NCI-H345 treated with DMSO at 0.1 percent for 48 hours (cell line): ENCODE measurements at regions not wholly inside any gene's neighbourhood (a gene's known extent, or its start where the extent isn't known, plus 50 kb on each side); places are given as distances from the start of the nearest gene placed in this dataset.

Experiments used
- DNase-seq: peaks from one replicate; lab custom pipeline; 2025; ENCODE audit not compliant: unreplicated experiment; lab: John Stamatoyannopoulos, UW

DNA sequence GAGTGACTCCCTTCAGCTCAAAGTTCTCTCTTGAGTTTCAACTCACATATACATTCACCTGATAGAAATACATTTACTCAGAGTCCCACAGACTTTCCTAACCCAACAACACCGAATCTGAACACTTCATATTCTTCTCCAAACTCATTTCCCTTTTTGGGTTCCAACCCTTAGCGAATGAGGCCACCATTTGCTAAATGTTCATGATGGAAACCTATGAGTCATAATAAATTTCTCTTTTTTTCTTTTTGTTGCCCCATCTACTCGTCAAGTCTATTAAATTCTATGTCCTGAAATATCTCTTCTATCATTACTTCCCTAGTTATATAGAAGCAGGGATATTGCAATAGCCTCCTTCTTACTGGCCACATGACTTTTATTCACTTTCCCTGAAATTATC, 100.1 kb downstream of the HLX start:
- no peak for DNase-seq

DNA sequence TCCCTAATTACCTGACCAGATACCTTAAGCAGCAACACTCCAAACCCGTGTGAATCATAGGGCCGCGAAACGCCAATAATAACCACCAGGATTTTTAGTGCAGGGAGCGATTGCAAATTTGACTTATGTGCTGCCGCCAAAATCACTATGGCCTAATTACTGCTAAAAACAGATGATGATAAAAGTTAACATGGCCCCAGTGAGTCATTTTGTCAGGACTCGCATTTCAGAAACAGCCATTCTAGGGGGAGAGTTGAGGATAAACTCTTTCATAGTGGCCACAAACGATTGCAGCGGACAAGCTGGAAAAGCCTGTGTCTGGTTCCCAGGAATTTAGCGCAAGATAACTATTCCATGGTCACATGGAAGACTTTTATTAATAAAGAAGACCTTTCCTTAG, 103.4 kb downstream of the HLX start:
- no peak for DNase-seq

DNA sequence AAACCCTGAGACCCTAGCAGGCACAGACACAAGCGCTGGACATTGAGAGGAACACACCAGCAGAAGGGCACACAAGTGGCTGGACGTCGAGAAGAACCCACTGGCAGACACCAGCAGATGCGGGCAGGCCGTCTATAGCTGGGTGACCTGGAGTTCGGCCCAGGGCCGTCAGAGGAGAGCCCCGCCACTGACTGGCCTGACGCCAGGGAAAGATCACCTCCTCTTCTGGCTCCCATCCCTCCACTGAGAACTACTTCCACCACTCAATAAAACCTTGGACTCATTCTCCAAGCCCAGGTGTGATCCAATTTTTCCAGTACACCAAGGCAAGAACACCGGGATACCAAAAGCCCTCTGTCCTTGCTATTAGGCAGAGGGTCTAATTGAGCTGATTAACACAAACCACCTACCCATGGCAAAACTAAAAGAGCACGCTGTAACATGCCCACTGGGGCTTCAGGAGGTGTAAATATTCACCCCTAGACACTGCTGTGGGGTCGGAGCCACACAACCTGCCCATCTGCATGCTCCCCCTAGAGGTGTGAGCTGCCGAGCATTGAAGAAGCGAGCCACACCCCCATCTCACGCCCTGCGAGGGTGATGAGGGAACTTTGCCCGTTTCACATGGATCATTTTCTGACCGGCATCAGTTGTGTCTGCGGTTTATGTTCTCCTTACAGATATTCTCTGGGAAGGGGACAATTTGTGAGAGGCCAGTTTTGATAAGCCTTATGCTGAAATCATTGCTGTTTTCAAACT, 104.8 kb downstream of the HLX start:
- DNase-seq = no peak

DNA sequence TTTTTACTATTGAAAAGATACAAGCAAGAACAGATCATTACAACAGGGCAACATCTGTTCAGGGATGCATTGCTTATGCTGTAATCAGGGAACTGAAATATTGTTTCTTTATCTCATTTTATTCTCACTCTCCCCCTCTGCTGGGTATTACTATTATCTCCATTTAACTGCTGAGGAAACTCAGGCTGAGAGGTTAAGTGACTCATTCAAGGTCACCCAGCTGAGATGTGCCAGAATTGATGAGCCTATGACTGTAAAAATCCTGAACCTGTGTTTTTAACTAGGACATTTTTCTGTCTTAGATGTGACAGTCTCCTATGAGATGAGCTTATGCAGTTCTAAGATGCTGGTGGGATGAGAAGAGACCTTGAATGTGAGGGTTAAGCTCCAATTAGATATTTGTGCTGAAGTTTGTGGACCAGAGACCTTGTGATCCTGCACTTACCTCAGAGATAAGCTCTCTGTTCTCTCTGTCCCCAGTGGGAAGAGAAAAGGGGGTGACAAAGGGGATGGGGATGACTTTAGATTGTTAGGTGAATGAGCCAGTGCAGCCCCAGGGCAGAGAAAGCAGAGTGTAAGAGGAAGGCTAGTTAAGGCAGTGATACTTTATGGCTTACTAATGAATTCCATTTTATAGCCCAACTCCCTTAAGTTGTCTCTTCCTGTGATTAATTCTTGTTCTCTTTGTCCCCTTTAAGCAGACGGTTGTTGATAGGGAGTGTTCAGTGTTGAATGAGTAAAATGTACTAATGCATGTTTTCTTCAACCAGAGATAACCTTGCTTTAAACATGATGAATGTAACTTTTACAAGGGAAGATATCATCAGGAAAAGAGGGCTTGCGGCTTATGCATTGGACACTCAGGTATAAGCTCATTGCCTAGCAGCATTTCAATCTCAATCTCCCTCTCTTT, 111.4 kb downstream of the HLX start:
- DNase-seq = no peak

DNA sequence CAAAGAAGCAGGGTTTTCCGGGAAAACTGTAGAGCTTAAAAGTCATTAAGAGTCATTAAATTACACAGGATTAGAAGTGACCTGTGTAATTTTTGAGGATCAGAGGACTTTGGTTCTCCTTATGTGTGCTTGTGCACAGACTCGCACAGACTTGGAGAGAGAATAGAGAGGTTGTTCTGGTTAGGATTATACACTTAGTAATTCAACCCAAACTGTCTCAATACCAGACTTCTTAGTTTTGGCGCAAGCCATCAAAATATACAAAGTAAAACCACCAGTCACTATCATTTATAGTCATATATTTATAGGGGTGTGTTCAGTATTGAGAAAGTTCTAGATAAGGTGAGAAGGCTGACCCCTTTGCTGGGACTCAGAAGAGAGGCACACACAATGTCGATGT, 112.3 kb downstream of the HLX start:
- DNase-seq = no peak

DNA sequence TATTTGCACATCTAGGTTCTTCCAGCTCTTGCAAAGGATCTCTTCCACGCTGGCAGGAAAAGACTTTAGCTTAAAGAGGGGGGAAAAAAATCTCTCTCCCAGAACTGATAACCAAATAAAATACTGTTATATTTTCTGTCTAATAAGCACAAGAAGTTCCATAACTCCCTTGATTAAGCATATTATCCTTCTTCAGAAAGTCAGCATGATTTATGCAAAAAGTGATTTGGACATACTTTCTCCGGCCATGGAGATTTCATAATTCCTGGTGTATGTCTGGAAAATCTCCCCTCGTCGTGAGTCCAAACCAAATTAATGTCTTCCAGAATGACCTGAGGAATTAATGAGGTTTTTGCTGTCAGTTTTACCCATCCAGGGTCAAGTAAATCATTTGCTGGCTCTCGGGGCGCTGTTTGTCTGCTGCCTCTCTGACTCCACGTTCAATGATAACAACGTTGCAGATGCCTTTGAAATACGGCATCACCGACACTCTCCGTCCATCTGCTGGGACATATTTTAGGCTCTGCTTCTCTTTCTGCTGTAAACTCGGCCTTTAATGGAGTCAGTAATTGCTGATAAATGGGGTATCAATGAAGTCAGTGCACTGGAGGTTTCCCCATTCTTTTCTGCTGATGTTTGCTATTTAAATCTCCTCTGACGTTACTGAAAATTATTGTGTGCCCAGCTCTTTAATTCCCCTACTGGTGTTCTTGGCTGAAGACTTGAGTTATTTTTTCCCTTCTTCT, 112.9 kb downstream of the HLX start:
- DNase-seq = no peak

DNA sequence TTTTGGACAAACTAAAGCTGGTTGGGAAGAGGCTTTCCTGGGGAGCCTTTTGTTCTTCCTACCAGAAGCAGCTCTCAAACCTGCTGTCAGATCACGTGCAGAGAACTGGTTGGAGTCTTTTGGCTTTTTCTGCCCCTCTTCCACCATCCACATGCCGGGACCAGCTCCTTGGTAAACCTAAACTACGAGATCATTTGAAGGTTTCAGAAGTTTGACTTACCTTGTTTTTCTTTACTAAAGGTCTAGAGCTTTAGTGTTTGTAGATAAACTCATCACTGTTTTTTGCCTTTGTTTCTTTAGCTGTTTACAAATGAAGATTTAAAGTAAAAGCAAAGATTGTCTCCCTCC, 113.4 kb downstream of the HLX start:
- DNase-seq = no peak

DNA sequence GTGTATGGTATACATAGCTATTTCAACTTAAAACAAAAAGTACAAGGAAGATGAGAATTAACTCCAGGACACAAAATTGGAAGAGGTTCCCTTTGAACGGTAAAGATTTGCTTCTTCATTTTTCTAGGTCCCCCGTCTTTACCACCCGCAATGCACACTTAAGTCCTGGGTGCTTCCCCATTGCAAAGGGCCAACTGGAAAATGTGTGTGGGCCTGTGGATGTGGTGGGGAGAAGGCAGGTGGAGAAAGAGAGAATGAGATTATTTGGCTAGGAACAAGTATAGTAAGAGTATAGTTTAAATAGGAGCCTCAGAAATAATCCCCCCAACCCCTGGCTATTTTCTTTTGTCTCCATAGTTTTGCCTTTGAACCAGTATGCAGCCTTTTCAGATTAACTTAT, 115.4 kb downstream of the HLX start:
- no peak for DNase-seq

DNA sequence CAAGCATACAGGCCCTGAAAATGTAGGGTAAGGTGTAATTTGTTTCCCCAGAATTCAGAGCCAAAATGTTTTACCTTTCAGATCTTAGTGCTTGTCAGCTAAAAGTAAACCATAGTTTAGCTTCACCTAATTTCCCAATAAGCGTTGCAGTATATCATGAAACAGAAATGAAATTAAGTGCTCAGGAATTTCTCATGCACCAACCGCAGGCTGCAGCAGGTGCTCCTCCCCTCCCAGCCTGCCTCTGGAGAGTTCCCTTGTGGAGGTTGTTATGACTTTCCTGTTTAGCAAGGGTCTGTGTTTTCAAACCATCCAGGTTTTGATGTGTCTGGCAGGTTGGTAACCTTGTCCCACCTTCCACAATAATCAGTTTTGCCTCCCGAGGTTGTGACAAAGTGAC, 118.5 kb downstream of the HLX start:
- no peak for DNase-seq

DNA sequence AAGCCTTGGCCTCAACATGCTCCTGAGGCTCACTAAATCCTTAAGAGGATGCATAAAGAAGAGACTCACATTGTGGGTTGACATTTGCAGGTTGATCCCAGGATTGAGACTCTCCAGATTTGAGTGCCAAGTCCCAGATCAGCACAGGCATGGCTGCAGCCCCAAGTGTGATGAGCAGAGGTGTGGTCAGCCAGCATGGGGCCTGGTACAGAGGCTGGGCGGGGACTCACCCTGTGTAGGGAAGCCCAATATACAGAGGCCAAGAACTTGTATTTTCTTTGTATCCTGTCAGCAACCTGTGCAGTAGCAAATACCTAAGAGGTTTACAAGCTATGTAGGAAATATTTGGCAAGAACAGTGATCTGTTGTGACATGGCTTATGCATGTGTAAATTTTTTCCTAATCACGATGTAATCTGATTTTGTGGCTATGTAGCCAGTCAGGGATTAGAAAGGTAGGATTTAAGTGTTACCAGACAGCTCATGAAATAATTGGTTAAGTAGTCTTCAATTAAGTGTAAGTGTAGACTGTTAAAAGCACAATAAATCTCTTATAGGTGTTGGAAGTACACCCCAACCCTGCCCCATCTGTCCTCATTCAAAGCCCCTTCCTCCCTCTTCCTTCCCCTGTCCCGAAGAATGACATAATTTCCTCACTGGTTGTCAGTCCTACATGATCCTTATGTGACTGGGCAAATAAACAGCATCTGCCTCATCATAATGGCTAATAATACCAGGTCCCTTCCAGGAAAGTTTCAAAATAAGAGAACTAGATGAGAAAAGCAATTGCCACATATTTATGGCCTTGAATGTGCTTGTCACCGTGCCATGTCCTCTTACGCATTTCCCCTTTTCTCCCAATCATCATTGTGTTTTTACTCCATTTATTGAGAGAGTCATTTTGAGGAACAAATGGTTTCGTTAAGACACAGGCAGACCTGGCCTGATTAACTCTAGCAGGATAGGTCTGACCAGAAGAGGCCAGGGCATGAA, 120.9 kb downstream of the HLX start:
- DNase-seq = no peak

DNA sequence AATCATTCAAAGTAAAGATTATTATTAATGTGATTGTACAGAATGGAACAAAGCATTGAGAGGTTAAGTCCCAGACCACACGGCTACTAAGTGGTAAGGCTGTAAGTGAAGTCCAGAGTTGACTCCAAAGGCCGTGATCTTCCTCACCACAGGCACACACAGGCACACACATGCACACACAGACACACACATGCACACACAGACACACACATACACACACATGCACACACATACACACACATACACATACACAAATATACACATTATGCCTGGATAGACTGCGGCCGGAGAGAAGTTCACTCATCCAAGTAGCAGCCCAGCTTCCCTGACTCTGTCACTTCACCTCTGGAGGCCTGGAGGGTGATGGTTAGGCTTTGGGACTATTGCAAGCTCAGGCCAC, 121.9 kb downstream of the HLX start:
- no peak for DNase-seq

DNA sequence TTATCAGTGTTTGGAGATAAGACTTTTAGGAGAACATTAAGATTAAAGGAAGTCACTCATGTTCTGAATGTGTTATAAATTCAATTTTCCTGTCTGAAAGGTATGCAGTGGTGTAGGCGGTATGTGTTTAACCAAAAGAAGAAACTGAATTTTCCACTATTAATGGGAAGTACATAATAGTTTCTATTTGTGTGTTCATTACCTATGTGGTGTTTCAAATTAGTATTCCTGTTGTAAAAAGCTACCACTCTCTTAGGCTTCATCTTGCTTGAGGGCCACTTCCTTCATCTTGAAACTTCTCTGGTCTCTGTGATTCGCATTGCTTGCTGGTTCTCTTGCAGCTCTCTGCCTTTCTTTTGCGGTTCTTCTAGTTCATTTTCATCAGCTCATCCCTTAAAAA, 123.4 kb downstream of the HLX start:
- DNase-seq = no peak

DNA sequence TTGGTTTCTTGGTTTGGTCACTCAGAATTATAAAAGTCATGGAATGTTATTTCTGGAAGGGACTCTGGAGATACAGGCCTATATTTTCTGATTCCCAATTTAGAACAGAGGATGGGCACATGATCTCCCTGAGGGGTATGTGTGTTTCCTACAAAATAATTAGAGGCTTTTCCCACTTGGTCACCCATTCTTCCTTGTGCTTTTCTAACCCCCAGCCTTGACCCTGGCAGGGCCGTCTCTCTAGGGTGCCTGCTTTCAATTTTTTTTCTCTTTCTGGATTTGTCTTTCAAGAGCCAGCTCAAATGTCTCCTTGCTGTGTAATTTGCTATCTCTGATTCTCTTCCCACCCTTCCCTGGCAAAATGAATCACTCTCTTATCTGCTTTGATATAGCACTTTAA, 131.9 kb downstream of the HLX start:
- DNase-seq = no peak

DNA sequence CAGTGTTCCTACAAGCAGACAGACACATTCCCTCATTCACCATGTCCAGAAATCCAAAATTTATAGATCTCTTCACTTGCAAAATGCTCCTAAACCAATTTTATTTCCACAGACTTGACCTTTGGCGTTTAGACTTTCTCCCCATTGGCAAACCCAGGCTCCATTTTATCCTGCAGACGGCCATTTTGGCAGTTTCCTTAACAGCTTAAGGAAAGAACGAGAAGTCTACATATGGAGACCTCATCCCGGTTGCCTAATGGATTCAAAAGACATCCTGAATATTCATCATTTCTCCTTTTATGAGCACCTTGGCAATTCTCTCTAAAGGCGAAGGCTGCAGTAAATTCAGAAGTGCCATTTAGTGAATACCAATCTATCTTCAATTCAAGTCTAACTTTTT, 132.9 kb downstream of the HLX start:
- no peak for DNase-seq

DNA sequence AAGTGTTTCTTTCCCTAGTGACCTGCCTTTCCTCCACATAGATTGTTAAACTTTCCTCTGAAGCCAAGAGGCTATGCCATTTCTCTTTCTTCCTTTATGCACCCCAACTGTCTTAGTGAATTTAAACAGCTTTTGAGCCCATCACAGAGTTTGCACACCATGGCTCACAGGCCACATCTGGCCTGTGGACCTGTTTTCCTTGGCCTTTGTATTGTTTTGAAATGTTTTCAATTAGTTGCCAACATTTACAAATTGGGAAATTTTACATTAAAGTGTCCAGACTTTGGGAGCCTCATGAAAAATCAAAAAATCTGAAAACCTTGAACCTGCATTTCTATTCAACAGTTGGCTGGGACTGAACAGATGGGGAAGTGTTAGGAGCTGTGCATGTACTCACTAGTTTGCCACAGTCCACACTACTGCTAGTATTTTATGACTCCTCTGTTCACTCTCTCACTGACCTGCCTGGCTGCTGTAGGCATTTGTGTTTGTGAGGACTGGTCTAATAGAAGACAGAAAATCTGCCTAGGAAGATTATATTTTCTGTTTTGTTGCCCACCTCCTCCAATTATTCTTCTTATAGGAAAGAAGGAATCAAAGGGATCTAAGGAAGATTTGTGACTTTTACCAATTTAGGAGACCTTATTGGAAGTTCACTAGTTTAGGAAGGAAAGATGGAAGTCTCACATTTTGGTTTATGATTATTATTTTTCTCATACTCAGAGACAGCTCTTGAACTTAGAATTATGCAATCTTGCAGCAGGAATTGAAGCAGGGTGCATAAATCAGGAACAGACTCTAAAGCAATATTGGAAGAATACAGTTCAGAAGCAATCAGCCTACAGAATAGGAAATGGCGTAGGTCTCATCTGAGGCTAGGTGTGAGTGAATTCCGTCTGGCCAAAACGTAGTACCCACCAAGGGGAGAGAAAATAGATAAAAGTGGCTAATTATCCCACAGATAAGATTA, 134.7 kb downstream of the HLX start:
- no peak for DNase-seq

DNA sequence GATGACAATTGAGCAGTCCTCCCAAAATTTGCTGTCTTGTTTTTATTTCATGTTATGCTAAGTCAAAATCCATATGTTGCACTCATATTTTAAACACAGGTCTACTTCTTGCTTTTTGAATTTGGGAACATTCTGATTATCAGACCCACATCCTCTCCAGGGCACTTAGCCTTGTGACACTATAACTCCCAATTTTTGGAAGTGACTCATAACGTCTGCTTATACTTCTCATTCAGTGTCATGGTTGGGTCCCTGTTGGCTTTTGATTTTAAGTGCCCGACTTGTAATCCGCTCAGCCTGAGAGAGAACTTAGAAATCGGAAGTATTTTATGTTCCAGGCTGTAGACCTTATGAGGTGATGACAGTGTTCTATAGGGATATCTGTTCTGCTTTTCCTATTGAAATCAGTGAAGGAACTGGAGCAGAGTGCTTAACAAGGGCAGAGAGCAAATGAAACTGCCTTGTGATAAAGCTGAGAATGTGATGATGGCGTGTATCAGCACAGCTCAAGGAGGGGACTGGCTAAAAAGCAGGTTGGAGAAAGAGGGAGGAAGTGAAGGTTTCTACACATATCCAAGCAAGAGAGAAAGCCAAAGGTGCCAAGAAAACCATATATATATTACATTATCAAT, 136.0 kb downstream of the HLX start:
- no peak for DNase-seq

DNA sequence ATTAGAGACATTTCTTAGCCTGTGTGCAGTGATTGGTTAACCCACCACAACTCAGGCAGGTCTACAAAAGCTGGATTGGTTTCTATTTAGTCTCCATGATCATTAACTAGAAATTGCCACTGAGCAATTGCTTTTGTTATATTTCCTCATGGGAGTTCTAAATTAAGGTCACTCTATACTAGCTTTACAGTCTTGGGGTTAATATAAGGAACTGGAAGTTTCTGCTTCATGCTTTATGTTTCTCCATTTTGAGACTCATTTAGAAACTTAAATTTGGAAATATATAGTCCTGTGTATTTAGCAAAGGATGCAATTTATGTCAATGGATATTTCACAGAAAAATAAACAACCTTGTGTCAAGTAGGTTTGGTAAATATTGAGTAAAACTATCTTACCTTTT, 137.5 kb downstream of the HLX start:
- DNase-seq = no peak

DNA sequence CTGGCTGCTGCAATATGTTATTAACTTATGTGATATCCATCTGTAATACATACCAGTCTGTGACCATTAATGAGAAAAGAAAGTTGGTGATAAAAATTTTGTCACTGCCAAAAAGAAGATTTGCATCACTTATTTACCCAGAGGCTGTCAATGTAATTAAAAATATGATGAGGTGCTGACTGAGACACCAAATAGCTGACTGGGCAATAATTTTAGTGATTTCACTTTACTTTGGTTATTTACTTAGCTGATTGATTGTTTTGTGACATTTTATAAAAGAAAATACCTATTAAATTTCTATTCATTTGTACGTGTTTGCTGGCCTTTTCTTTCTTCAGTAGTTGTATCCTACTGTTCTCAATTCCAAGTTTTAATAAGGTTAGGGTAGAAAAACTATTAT, 139.2 kb downstream of the HLX start:
- DNase-seq = no peak

DNA sequence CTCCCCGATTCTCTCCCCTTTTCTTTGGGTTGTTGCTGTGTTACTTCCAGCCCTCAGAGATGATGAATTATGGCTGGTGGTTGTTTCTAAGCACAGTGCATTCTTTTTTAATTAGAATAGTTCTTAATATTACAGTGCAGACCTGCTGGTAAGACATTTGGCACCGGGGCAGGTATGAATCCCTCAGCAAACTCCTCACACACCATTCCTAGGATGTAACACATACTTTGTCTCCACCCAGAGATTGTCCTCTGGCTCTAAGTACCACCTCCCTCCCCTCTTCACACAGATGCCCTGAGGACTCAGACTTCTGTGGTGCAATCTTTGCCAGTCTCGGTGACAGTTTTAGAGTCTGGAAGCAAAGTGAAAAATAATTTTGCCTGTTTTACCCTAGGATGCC, 143.1 kb downstream of the HLX start:
- DNase-seq = no peak
